ENCODE measurements at regions not wholly inside any gene's neighbourhood (a gene's known extent, or its start where the extent isn't known, plus 50 kb on each side); places are given as distances from the start of the nearest gene placed in this dataset.

DNA sequence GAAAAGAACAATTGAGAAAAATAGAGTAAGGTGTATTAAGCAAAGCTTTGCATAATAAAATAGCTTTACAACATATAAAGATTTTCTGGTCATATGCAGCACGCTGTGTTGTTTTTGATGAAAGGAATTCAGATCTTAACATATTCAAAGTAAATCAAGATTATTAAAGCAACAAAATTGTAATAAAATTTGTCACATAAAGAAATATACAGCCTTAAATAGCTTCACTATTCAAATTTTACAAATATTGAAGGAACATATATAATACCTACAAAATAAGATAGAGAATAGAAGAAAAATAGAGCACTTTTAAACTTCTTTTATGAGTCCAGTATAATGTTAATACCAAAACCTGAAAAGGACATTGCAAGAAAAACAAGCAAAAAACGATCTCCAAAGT is 749.1 kb upstream of the POT1 start:
- TF ChIP-seq, protein P1, sequence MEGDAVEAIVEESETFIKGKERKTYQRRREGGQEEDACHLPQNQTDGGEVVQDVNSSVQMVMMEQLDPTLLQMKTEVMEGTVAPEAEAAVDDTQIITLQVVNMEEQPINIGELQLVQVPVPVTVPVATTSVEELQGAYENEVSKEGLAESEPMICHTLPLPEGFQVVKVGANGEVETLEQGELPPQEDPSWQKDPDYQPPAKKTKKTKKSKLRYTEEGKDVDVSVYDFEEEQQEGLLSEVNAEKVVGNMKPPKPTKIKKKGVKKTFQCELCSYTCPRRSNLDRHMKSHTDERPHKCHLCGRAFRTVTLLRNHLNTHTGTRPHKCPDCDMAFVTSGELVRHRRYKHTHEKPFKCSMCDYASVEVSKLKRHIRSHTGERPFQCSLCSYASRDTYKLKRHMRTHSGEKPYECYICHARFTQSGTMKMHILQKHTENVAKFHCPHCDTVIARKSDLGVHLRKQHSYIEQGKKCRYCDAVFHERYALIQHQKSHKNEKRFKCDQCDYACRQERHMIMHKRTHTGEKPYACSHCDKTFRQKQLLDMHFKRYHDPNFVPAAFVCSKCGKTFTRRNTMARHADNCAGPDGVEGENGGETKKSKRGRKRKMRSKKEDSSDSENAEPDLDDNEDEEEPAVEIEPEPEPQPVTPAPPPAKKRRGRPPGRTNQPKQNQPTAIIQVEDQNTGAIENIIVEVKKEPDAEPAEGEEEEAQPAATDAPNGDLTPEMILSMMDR (IDR thresholded peaks at IDR 0.05): no peak
- TF ChIP-seq POLR2A (IDR thresholded peaks at IDR 0.05): no peak

Measured in adrenal gland (tissue), 5 donors.